DMS 273 (cell line): ENCODE measurements at regions not wholly inside any gene's neighbourhood (a gene's known extent, or its start where the extent isn't known, plus 50 kb on each side); places are given as distances from the start of the nearest gene placed in this dataset.

Experiments
- DNase-seq: peaks from one replicate; lab custom pipeline; 2025; ENCODE audit not compliant: unreplicated experiment; lab: John Stamatoyannopoulos, UW

DNA sequence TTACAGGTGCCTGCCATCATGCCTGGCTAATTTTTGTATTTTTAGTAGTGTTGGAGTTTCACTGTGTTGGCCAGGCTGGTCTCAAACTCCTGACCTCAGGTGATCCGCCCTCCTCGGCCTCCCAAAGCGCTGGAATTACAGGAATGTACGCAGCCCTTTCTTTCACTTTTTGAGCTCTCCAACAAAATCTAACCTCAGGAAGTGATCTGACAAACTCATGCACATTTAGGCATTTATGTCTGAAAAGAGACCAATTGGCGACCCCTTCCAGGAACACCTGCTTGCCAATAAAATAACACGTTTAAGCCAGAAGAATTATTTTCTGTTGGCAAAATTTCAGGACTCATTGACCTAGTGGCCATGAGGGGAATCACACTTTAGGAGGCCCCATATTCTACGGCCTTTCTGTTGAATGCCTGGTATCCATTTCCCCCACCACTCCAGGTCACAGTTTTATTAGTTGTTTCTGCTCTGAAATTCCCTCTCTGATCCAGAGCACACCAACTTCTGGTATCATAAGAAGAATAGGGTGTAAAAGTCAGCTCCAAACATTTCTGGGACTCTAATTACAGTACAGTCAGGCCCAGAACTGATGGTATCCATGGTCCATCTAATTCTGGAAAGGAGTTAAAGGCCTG, 65.8 kb upstream of the FRMD4A start:
- peak; percentile 40 for DNase-seq

GRCh38 chr10:14394179-14394578, 63.5 kb upstream of the FRMD4A start:
- no peak for DNase-seq

GRCh38 chr10:14391342-14391741, 60.6 kb upstream of the FRMD4A start:
- peak; percentile 62 for DNase-seq

DNA sequence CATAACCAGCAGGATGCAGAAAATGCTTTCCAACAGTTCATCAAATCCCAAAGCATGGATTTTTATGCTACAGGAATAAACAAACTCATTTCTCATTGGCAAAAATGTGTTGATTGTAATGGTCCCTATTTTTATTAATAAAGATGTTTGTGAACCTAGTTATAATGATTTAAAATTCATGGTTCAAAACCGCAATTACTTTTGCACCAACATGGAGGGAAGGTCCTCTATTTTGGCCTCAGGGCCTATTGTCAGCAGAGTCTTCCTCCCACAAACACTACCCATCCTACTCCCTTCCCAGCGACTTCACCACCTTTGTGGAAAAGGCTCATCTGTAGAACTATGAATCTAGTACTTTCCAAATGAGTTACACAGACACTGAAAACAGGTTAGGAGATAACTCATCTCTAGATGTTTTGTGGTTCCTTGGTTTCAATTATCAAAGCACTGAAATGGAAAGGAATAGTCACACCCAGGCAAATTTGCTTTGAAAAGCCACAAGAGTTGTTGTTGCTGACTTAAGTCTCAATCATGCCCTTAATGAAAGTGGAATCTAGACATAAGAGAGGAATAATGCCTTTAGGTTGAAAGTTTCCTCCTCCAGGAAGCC, 59.4 kb upstream of the FRMD4A start:
- no peak for DNase-seq

GRCh38 chr10:14385596-14386593, 55.2 kb upstream of the FRMD4A start:
- no peak for DNase-seq

DNA sequence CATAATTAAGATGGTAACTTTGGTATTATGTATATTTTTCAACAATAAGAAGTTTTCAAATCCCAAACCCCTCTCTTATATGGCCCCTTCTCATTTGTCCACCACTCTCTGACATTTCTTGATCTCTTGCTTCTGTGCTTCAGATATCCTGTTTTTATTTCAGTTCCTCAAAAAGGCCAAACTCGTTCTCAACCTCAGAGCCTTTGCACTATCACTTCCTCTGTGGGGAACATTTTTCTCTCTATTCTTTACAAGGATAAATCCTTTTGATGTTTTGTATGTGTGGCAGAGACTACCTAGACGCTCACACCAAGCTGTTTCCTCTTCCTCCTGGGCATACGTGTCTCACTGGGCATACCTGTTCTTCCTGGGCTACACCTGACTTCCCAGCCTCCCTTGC, 54.2 kb upstream of the FRMD4A start:
- no peak for DNase-seq

DNA sequence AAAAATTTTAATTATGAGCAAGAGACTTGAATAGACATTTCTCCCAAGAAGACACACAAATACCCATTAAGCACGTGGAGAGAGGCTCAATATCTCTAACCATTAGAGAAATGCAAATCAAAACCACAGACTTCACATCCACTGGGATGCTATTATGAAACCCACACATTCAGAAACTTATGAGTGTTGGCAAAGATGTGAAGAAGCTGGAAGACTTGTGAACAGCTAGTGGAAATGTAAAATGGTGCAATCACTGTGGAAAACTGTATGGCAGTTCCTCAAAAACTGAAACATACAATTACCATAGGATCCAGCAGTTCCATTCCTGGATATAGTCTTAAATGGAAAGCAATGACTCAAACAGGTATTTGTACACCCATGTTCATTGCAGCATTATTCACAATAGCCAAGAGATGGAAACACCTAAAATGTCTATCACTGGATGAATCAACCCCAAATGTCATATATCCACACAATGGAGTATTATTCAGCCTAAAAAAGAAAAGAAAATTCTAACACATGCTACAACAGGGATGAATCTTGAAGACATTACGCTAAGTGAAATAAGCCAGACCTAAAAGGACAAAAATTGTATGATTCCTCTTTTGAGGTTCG, 53.5 kb upstream of the FRMD4A start:
- no peak for DNase-seq

DNA sequence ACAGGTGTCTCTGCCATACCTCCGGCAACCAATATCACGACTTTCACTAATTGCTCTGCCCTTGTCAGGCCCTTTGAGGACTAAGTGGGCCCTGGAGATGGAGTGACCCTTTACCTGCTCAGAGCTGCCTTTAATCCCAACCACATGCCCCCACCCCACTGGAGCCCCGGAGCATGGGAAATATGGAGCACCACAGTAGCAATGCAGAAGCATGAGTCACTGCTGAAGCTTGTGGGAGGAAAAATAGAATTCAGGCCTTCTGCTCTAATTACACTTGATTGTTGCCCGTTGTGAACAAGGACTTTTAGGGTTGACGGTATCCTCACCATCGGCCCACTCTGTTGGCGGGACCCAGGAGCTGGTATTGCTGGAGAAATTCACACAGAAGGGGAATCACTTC, 52.5 kb upstream of the FRMD4A start:
- DNase-seq, result no peak

- DNase-seq, result no peak
Measured at GRCh38 chr10:14382531-14382930, 51.8 kb upstream of the FRMD4A start.

GRCh38 chr10:14382022-14382421, 51.3 kb upstream of the FRMD4A start:
- peak; percentile 6 for DNase-seq

DNA sequence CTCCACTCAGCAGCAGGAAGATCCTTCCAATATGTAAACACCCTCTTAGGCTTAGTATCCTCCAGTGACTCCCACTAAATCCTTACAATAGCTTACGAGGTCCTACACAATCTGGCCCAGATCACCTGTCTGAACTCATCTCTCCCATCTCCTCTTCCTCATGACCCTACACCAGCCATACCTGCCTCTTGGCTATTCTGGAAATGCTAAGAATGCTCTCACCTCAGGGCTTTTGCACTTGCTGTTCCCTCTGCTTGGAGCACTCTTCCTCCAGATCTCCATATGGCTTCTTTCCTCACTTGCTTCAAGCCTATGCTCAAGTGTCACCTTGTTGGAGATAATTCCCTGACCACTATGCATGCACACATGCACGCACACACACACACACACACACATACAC, 50.8 kb upstream of the FRMD4A start:
- no peak for DNase-seq

- no peak for DNase-seq
Measured at GRCh38 chr10:14380746-14381145, 50.0 kb upstream of the FRMD4A start.
